Osteoblast (primary cell): ENCODE measurements at regions not wholly inside any gene's neighbourhood (a gene's known extent, or its start where the extent isn't known, plus 50 kb on each side); places are given as distances from the start of the nearest gene placed in this dataset.
A peak's percentile ranks its signal among the peaks of the same experiment; 100 is the strongest.

Experiments used
- DNase-seq: peaks from one replicate; pipeline ENCODE4 v3.0.0; 2011; ENCODE audit warnings: low spot score, mixed read lengths; ENCODE audit not compliant: insufficient read length; ENCODE audit errors: missing footprints
- H2AFZ ChIP-seq: 2 replicates; pipeline ENCODE4 v1.6.0; 2011; ENCODE audit warnings: mild to moderate bottlenecking, low read length
- H3K27ac ChIP-seq: 2 replicates; pipeline ENCODE4 v1.5.1; 2011; ENCODE audit warnings: mild to moderate bottlenecking, low read depth, low read length, moderate library complexity
- H3K27me3 ChIP-seq: 2 replicates; pipeline ENCODE4 v1.6.0; 2012; ENCODE audit warnings: mild to moderate bottlenecking, control low read depth, inconsistent platforms, low read length, moderate library complexity; ENCODE audit not compliant: insufficient read depth
- H3K36me3 ChIP-seq: 2 replicates; pipeline ENCODE4 v1.5.1; 2011; ENCODE audit warnings: mild to moderate bottlenecking, low read length, control low read depth, moderate library complexity; ENCODE audit not compliant: insufficient read depth
- H3K4me1 ChIP-seq: 2 replicates; pipeline ENCODE4 v1.5.1; 2011; ENCODE audit warnings: mild to moderate bottlenecking, low read length, control low read depth, moderate library complexity; ENCODE audit not compliant: insufficient read depth
- H3K4me2 ChIP-seq: 2 replicates; pipeline ENCODE4 v1.6.0; 2011; ENCODE audit warnings: mild to moderate bottlenecking, low read length; ENCODE audit not compliant: insufficient read depth
- H3K4me3 ChIP-seq: fragments of 200-600 bp; sonication (generic); 3 replicates; pipeline ENCODE4 v1.5.1; 2012; ENCODE audit warnings: mild to moderate bottlenecking, low read length, inconsistent platforms; ENCODE audit not compliant: insufficient read depth
- H3K79me2 ChIP-seq: 2 replicates; pipeline ENCODE4 v1.6.0; 2012; ENCODE audit warnings: mild to moderate bottlenecking, low read length, control low read depth, inconsistent platforms; ENCODE audit not compliant: insufficient read depth
- H3K9me3 ChIP-seq: 2 replicates; pipeline ENCODE4 v1.5.1; 2011; ENCODE audit warnings: low read depth, low read length, control low read depth
- H4K20me1 ChIP-seq: 2 replicates; pipeline ENCODE4 v1.6.0; 2012; ENCODE audit warnings: mild to moderate bottlenecking, low read length, control low read depth; ENCODE audit not compliant: insufficient read depth
- TF ChIP-seq, protein P1 (sequence below): IDR thresholded peaks from 2 replicates; pipeline ENCODE4 v1.5.1; 2011; ENCODE audit warnings: mild to moderate bottlenecking, low read depth, low read length, moderate library complexity; ENCODE audit errors: extremely low read depth

DNA sequence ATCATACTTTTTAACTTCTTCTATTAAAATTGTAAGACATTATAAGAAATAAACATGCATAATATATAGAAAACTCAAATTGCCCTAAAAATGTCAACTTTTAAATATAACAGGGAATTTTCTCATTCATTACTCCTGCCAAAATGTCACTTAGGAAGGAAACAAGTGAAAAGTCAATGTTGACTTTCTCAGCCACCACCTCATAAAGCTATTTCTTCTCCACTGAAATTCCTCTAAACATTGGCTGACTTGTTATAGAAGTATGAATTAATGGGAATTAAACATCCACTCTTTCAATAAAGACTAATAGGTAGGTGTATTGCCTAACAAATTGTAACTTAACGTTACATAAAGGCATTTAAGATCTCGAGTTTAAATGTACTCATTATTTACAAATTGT, 499.7 kb upstream of the SYT4 start:
- Histone ChIP-seq H3K36me3 (no peaks in the 10 kb centered on the region), H3K4me2 (no peak overlapping the region), H3K9me3 (no peaks in the 10 kb centered on the region), H3K27me3 (no peaks in the 10 kb centered on the region), H3K4me3 (no peak overlapping the region), H3K79me2 (no peaks in the 10 kb centered on the region), H3K4me1 (no peaks in the 10 kb centered on the region), H2AFZ (no peak overlapping the region), H3K27ac (no peak overlapping the region), H4K20me1 (no peaks in the 10 kb centered on the region)
- TF ChIP-seq, protein P1, sequence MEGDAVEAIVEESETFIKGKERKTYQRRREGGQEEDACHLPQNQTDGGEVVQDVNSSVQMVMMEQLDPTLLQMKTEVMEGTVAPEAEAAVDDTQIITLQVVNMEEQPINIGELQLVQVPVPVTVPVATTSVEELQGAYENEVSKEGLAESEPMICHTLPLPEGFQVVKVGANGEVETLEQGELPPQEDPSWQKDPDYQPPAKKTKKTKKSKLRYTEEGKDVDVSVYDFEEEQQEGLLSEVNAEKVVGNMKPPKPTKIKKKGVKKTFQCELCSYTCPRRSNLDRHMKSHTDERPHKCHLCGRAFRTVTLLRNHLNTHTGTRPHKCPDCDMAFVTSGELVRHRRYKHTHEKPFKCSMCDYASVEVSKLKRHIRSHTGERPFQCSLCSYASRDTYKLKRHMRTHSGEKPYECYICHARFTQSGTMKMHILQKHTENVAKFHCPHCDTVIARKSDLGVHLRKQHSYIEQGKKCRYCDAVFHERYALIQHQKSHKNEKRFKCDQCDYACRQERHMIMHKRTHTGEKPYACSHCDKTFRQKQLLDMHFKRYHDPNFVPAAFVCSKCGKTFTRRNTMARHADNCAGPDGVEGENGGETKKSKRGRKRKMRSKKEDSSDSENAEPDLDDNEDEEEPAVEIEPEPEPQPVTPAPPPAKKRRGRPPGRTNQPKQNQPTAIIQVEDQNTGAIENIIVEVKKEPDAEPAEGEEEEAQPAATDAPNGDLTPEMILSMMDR, result no peak
- DNase-seq, result no peak

DNA sequence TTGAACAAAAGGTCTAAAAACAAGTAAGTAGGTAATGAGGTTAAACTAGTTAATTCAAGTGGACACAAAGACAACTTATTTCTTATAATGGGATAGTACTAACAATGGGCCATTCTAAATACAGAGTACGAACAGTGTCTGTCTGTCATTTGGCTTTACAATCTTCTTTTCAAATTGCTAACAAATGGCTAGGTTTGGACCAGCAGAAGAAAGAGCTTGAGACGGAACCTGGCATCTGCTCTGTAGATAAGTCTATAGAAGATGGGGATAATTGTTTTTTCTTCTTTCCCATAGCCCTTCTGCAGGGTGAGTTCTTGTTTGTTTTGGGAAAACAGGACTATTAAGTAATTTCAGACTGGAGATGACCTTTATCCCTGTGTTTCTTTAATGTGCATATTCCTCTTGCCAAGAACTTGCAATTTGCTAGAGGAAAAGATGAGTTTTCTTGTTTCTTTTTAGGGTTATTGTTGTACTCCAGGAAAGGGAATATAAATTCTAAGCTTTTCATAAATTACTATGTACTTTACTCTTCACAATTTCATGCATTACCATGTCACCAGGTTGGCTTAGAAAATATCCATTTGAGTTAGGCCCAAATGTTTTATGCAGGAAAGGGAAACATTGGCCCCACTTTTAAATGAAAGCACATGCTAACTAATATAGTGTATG, 500.5 kb upstream of the SYT4 start:
- H3K9me3 ChIP-seq, result no peaks in the 10 kb centered on the region
- no peak overlapping the region for H2AFZ ChIP-seq
- no peak overlapping the region for H3K4me2 ChIP-seq
- H3K27ac ChIP-seq, result no peak overlapping the region
- TF ChIP-seq, protein P1, result no peak
- no peaks in the 10 kb centered on the region for H3K79me2 ChIP-seq
- H3K36me3 ChIP-seq, result no peaks in the 10 kb centered on the region
- H3K4me1 ChIP-seq, result no peaks in the 10 kb centered on the region
- H3K4me3 ChIP-seq, result no peak overlapping the region
- H4K20me1 ChIP-seq, result no peaks in the 10 kb centered on the region
- DNase-seq, result no peak
- H3K27me3 ChIP-seq, result no peaks in the 10 kb centered on the region

DNA sequence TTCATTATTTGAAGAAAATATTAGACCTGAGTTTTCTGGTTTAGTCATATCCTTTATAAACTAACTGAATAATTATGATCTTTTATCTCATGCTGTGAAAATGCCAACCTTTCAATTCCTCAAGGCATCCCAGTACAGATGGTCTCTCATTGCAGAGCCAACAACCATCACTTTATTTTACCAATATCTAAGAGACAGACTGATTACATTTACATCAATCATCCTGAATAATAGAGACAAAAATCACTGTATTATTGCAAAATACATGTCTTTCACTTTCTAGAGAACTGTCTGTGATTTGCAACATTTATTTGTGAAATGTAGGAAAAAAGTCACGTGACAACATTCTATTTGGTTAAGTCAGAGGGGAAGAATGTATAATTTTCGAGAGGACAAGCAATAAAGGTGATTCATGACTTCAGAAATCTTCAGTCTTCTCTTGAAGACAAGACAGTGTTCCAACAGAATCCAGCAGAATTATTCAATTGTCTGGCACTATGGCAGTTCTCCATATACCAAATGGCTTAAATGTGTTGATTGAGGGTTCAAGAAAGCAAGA, 503.6 kb upstream of the SYT4 start:
- no peak overlapping the region for H2AFZ ChIP-seq
- no peaks in the 10 kb centered on the region for H3K79me2 ChIP-seq
- TF ChIP-seq, protein P1, result no peak
- no peaks in the 10 kb centered on the region for H3K9me3 ChIP-seq
- H4K20me1 ChIP-seq, result no peaks in the 10 kb centered on the region
- H3K4me2 ChIP-seq, result peak overlapping the region; percentile 8
- no peak for DNase-seq
- H3K27ac ChIP-seq, result no peak overlapping the region
- no peaks in the 10 kb centered on the region for H3K27me3 ChIP-seq
- H3K4me3 ChIP-seq, result no peak overlapping the region
- no peaks in the 10 kb centered on the region for H3K36me3 ChIP-seq
- H3K4me1 ChIP-seq, result no peaks in the 10 kb centered on the region

DNA sequence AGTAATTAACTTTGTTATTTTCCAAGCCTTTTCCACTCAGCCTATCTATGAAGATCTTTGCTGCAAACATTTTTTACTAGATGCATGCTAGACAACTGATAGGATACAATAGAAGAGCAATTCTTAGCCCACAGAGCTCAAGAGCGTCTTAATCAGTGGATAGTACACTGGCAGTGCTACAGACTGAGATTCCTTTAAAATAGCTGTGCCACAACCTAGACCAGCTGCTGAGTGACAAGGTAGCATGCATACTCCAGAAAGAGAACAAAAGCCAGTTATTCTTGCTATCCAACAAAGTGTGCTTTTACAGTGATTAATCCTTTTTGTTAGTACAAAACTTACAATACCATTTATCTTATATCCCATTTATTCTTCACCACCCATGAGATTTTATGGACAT, 507.9 kb upstream of the SYT4 start:
- H4K20me1 ChIP-seq, result no peaks in the 10 kb centered on the region
- H3K36me3 ChIP-seq, result no peaks in the 10 kb centered on the region
- no peak for DNase-seq
- no peak overlapping the region for H3K4me3 ChIP-seq
- no peak overlapping the region for H3K4me2 ChIP-seq
- TF ChIP-seq, protein P1, result no peak
- no peaks in the 10 kb centered on the region for H3K9me3 ChIP-seq
- H2AFZ ChIP-seq, result no peak overlapping the region
- H3K4me1 ChIP-seq, result no peaks in the 10 kb centered on the region
- no peak overlapping the region for H3K27ac ChIP-seq
- H3K27me3 ChIP-seq, result no peaks in the 10 kb centered on the region
- no peaks in the 10 kb centered on the region for H3K79me2 ChIP-seq
